ENCODE measurements at regions not wholly inside any gene's neighbourhood (a gene's known extent, or its start where the extent isn't known, plus 50 kb on each side); places are given as distances from the start of the nearest gene placed in this dataset.
"Not testable (repeated sequence)": the region's sequence is repeated elsewhere in the genome, so short reads cannot be mapped to it uniquely, and the experiment has no call there.

GRCh38 chrX:64580605-64581004 is 185.4 kb upstream of the MTMR8 start:
- no peak overlapping the region for H3K27ac ChIP-seq (ENCODE audit: low read depth, low read length)
- H3K56ac ChIP-seq (ENCODE audit: low read length), result peak overlapping the region; percentile 25
- H2AK5ac ChIP-seq (ENCODE audit: low read length), result no peak overlapping the region
- H3K27me3 ChIP-seq (ENCODE audit: insufficient read depth, low read length, poor library complexity), result no peaks in the 10 kb centered on the region
- no peak overlapping the region for H4K5ac ChIP-seq (ENCODE audit: low read length)
- H3K79me2 ChIP-seq (ENCODE audit: control insufficient read depth, insufficient read depth, low read length), result no peaks in the 10 kb centered on the region
- no peak overlapping the region for H4K8ac ChIP-seq (ENCODE audit: low read depth, low read length)
- no peak overlapping the region for H3K23ac ChIP-seq (ENCODE audit: low read length)
- WGBS (ENCODE audit: extremely low coverage, insufficient coverage, low lambda C conversion rate), result no CpG with 5 or more reads among the region's 4 CpGs
- H3K4me2 ChIP-seq (ENCODE audit: low read length), result no peak overlapping the region
- no peaks in the 10 kb centered on the region for H3K4me1 ChIP-seq (ENCODE audit: control insufficient read depth, low read depth, low read length)
- no peak overlapping the region for H3K4me3 ChIP-seq (ENCODE audit: low read length)
- no peaks in the 10 kb centered on the region for H3K79me1 ChIP-seq (ENCODE audit: low read length)
- no peak overlapping the region for H2BK5ac ChIP-seq (ENCODE audit: low read length)
- H2BK15ac ChIP-seq (replicated peaks; ENCODE audit: low read depth), result no peak overlapping the region
- H2BK120ac ChIP-seq (ENCODE audit: low read depth, low read length), result no peak overlapping the region
- H3K36me3 ChIP-seq (ENCODE audit: control insufficient read depth, insufficient read depth, low read length), result no peaks in the 10 kb centered on the region
- no peak overlapping the region for H3K9ac ChIP-seq (ENCODE audit: low read length)
- no peak overlapping the region for H3K4ac ChIP-seq (ENCODE audit: low read depth, low read length)
- no peak overlapping the region for H3K18ac ChIP-seq (ENCODE audit: low read length)
- peak; percentile 48 for DNase-seq

GRCh38 chrX:64580035-64580434 is 184.8 kb upstream of the MTMR8 start:
- no peak overlapping the region for H2BK5ac ChIP-seq (ENCODE audit: low read length)
- no peak overlapping the region for H3K56ac ChIP-seq (ENCODE audit: low read length)
- H3K4me3 ChIP-seq (ENCODE audit: low read length), result no peak overlapping the region
- H3K36me3 ChIP-seq (ENCODE audit: control insufficient read depth, insufficient read depth, low read length), result no peaks in the 10 kb centered on the region
- H4K8ac ChIP-seq (ENCODE audit: low read depth, low read length), result peak overlapping the region; percentile 76
- no CpG with 5 or more reads among the region's 4 CpGs for WGBS (ENCODE audit: extremely low coverage, insufficient coverage, low lambda C conversion rate)
- no peak overlapping the region for H3K4ac ChIP-seq (ENCODE audit: low read depth, low read length)
- no peak overlapping the region for H4K5ac ChIP-seq (ENCODE audit: low read length)
- no peak overlapping the region for H3K23ac ChIP-seq (ENCODE audit: low read length)
- no peak overlapping the region for H3K9ac ChIP-seq (ENCODE audit: low read length)
- peak overlapping the region; percentile 57 for H3K27ac ChIP-seq (ENCODE audit: low read depth, low read length)
- no peaks in the 10 kb centered on the region for H3K79me1 ChIP-seq (ENCODE audit: low read length)
- H2BK120ac ChIP-seq (ENCODE audit: low read depth, low read length), result no peak overlapping the region
- H3K18ac ChIP-seq (ENCODE audit: low read length), result no peak overlapping the region
- H3K79me2 ChIP-seq (ENCODE audit: control insufficient read depth, insufficient read depth, low read length), result no peaks in the 10 kb centered on the region
- no peak overlapping the region for H2BK15ac ChIP-seq (replicated peaks; ENCODE audit: low read depth)
- no peak overlapping the region for H3K4me2 ChIP-seq (ENCODE audit: low read length)
- peak; percentile 57 for DNase-seq
- no peaks in the 10 kb centered on the region for H3K4me1 ChIP-seq (ENCODE audit: control insufficient read depth, low read depth, low read length)
- no peak overlapping the region for H2AK5ac ChIP-seq (ENCODE audit: low read length)
- H3K27me3 ChIP-seq (ENCODE audit: insufficient read depth, low read length, poor library complexity), result no peaks in the 10 kb centered on the region

GRCh38 chrX:64571011-64571410 is 175.8 kb upstream of the MTMR8 start:
- no peaks in the 10 kb centered on the region for H3K4me1 ChIP-seq (ENCODE audit: control insufficient read depth, low read depth, low read length)
- no peak overlapping the region for H2AK5ac ChIP-seq (ENCODE audit: low read length)
- no peak overlapping the region for H2BK15ac ChIP-seq (replicated peaks; ENCODE audit: low read depth)
- H3K36me3 ChIP-seq (ENCODE audit: control insufficient read depth, insufficient read depth, low read length), result no peaks in the 10 kb centered on the region
- H3K79me1 ChIP-seq (ENCODE audit: low read length), result no peaks in the 10 kb centered on the region
- H3K27me3 ChIP-seq (ENCODE audit: insufficient read depth, low read length, poor library complexity), result no peaks in the 10 kb centered on the region
- no peaks in the 10 kb centered on the region for H3K79me2 ChIP-seq (ENCODE audit: control insufficient read depth, insufficient read depth, low read length)
- H3K4ac ChIP-seq (ENCODE audit: low read depth, low read length), result no peak overlapping the region
- H3K23ac ChIP-seq (ENCODE audit: low read length), result no peak overlapping the region
- peak; percentile 44 for DNase-seq
- H4K8ac ChIP-seq (ENCODE audit: low read depth, low read length), result no peak overlapping the region
- no peak overlapping the region for H3K18ac ChIP-seq (ENCODE audit: low read length)
- no peak overlapping the region for H3K9ac ChIP-seq (ENCODE audit: low read length)
- no peak overlapping the region for H4K5ac ChIP-seq (ENCODE audit: low read length)
- peak overlapping the region; percentile 15 for H3K56ac ChIP-seq (ENCODE audit: low read length)
- no peak overlapping the region for H2BK120ac ChIP-seq (ENCODE audit: low read depth, low read length)
- H3K4me3 ChIP-seq (ENCODE audit: low read length), result no peak overlapping the region
- WGBS (ENCODE audit: extremely low coverage, insufficient coverage, low lambda C conversion rate), result no CpG with 5 or more reads among the region's 4 CpGs
- H3K27ac ChIP-seq (ENCODE audit: low read depth, low read length), result no peak overlapping the region
- no peak overlapping the region for H3K4me2 ChIP-seq (ENCODE audit: low read length)
- H2BK5ac ChIP-seq (ENCODE audit: low read length), result no peak overlapping the region

- Histone ChIP-seq H2BK120ac (ENCODE audit: low read depth, low read length) (no peak overlapping the region), H3K79me1 (ENCODE audit: low read length) (no peaks in the 10 kb centered on the region), H3K27ac (ENCODE audit: low read depth, low read length) (no peak overlapping the region), H3K18ac (ENCODE audit: low read length) (no peak overlapping the region), H2BK15ac (replicated peaks; ENCODE audit: low read depth) (no peak overlapping the region), H3K79me2 (ENCODE audit: control insufficient read depth, insufficient read depth, low read length) (no peaks in the 10 kb centered on the region), H2BK5ac (ENCODE audit: low read length) (no peak overlapping the region), H2AK5ac (ENCODE audit: low read length) (no peak overlapping the region), H3K23ac (ENCODE audit: low read length) (no peak overlapping the region), H3K36me3 (ENCODE audit: control insufficient read depth, insufficient read depth, low read length) (no peaks in the 10 kb centered on the region), H4K5ac (ENCODE audit: low read length) (no peak overlapping the region), H3K4me3 (ENCODE audit: low read length) (no peak overlapping the region), H3K56ac (ENCODE audit: low read length) (no peak overlapping the region), H3K4ac (ENCODE audit: low read depth, low read length) (no peak overlapping the region), H3K27me3 (ENCODE audit: insufficient read depth, low read length, poor library complexity) (no peaks in the 10 kb centered on the region), H3K9ac (ENCODE audit: low read length) (no peak overlapping the region), H3K4me2 (ENCODE audit: low read length) (no peak overlapping the region), H4K8ac (ENCODE audit: low read depth, low read length) (no peak overlapping the region), H3K4me1 (ENCODE audit: control insufficient read depth, low read depth, low read length) (no peaks in the 10 kb centered on the region)
- peak; percentile 57 for DNase-seq
Measured at GRCh38 chrX:64570204-64570603, 175.0 kb upstream of the MTMR8 start.

- H3K4me1 ChIP-seq (ENCODE audit: control insufficient read depth, low read depth, low read length); H4K8ac ChIP-seq (ENCODE audit: low read depth, low read length); H3K18ac ChIP-seq (ENCODE audit: low read length); H3K56ac ChIP-seq (ENCODE audit: low read length); H3K27me3 ChIP-seq (ENCODE audit: insufficient read depth, low read length, poor library complexity); H3K4me3 ChIP-seq (ENCODE audit: low read length); H3K79me1 ChIP-seq (ENCODE audit: low read length); H3K9ac ChIP-seq (ENCODE audit: low read length); H3K79me2 ChIP-seq (ENCODE audit: control insufficient read depth, insufficient read depth, low read length); H3K27ac ChIP-seq (ENCODE audit: low read depth, low read length); H3K36me3 ChIP-seq (ENCODE audit: control insufficient read depth, insufficient read depth, low read length); H3K4ac ChIP-seq (ENCODE audit: low read depth, low read length); H2AK5ac ChIP-seq (ENCODE audit: low read length); H4K5ac ChIP-seq (ENCODE audit: low read length); DNase-seq; H2BK120ac ChIP-seq (ENCODE audit: low read depth, low read length); H3K4me2 ChIP-seq (ENCODE audit: low read length); H2BK15ac ChIP-seq (replicated peaks; ENCODE audit: low read depth); H2BK5ac ChIP-seq (ENCODE audit: low read length); H3K23ac ChIP-seq (ENCODE audit: low read length): not testable (repeated sequence)
- WGBS (ENCODE audit: extremely low coverage, insufficient coverage, low lambda C conversion rate), result no CpG with 5 or more reads among the region's 1 CpG
Measured at GRCh38 chrX:64565348-64565747, 170.1 kb upstream of the MTMR8 start.

GRCh38 chrX:64549236-64549635 is 154.0 kb upstream of the MTMR8 start:
- WGBS (ENCODE audit: extremely low coverage, insufficient coverage, low lambda C conversion rate), result no CpG with 5 or more reads among the region's 6 CpGs
- not testable (repeated sequence) for H4K8ac ChIP-seq (ENCODE audit: low read depth, low read length); H3K56ac ChIP-seq (ENCODE audit: low read length); H4K5ac ChIP-seq (ENCODE audit: low read length); H2BK15ac ChIP-seq (replicated peaks; ENCODE audit: low read depth); H3K9ac ChIP-seq (ENCODE audit: low read length); H3K18ac ChIP-seq (ENCODE audit: low read length); H2BK120ac ChIP-seq (ENCODE audit: low read depth, low read length); H3K79me2 ChIP-seq (ENCODE audit: control insufficient read depth, insufficient read depth, low read length); H3K4me3 ChIP-seq (ENCODE audit: low read length); H3K4me1 ChIP-seq (ENCODE audit: control insufficient read depth, low read depth, low read length); H3K23ac ChIP-seq (ENCODE audit: low read length); H3K27me3 ChIP-seq (ENCODE audit: insufficient read depth, low read length, poor library complexity); H2AK5ac ChIP-seq (ENCODE audit: low read length); H3K79me1 ChIP-seq (ENCODE audit: low read length); H3K4me2 ChIP-seq (ENCODE audit: low read length); H2BK5ac ChIP-seq (ENCODE audit: low read length); H3K27ac ChIP-seq (ENCODE audit: low read depth, low read length); H3K36me3 ChIP-seq (ENCODE audit: control insufficient read depth, insufficient read depth, low read length); H3K4ac ChIP-seq (ENCODE audit: low read depth, low read length)
- DNase-seq, result peak; percentile 16
